GM18868 (cell line): ENCODE measurements at regions not wholly inside any gene's neighbourhood (a gene's known extent, or its start where the extent isn't known, plus 50 kb on each side); places are given as distances from the start of the nearest gene placed in this dataset.

ENCODE experiments used
- ATAC-seq: cut with Tn5 transposase; IDR thresholded peaks from one replicate; pipeline ENCODE4 v1.9.1; 2021; ENCODE audit warnings: mild to moderate bottlenecking, moderate library complexity; ENCODE audit not compliant: unreplicated experiment

- ATAC-seq, result no peak
Observed at GRCh38 chr2:137729305-137729704, 235.0 kb upstream of the HNMT start.

- ATAC-seq, result no peak
Observed at GRCh38 chr2:137737559-137737958, 226.7 kb upstream of the HNMT start.

- ATAC-seq, result no peak
Observed at GRCh38 chr2:137741784-137742362, 222.4 kb upstream of the HNMT start.

- ATAC-seq, result no peak
Observed at GRCh38 chr2:137747509-137747908, 216.8 kb upstream of the HNMT start.

- ATAC-seq, result no peak
Observed at GRCh38 chr2:137748533-137748932, 215.7 kb upstream of the HNMT start.

GRCh38 chr2:137764646-137765045 lies 199.6 kb upstream of the HNMT start:
- ATAC-seq, result no peak

- ATAC-seq, result no peak
Observed at GRCh38 chr2:137769406-137769805, 194.9 kb upstream of the HNMT start.

GRCh38 chr2:137770166-137770565 lies 194.1 kb upstream of the HNMT start:
- no peak for ATAC-seq

- ATAC-seq, result peak; percentile 62
Observed at GRCh38 chr2:137771064-137771463, 193.2 kb upstream of the HNMT start.

GRCh38 chr2:137772451-137772850 lies 191.8 kb upstream of the HNMT start:
- no peak for ATAC-seq

- ATAC-seq, result no peak
Observed at GRCh38 chr2:137775529-137775928, 188.7 kb upstream of the HNMT start.

GRCh38 chr2:137776697-137777096 lies 187.6 kb upstream of the HNMT start:
- peak; percentile 63 for ATAC-seq

- ATAC-seq, result peak; percentile 88
Observed at GRCh38 chr2:137797641-137798040, 166.6 kb upstream of the HNMT start.

GRCh38 chr2:137799600-137799999 lies 164.7 kb upstream of the HNMT start:
- ATAC-seq, result no peak

- no peak for ATAC-seq
Observed at GRCh38 chr2:137800386-137800785, 163.9 kb upstream of the HNMT start.

- ATAC-seq, result no peak
Observed at GRCh38 chr2:137801228-137801627, 163.0 kb upstream of the HNMT start.

- ATAC-seq, result no peak
Observed at GRCh38 chr2:137802038-137802437, 162.2 kb upstream of the HNMT start.

- ATAC-seq, result no peak
Observed at GRCh38 chr2:137806068-137806805, 158.0 kb upstream of the HNMT start.

- no peak for ATAC-seq
Observed at GRCh38 chr2:137809252-137809651, 155.0 kb upstream of the HNMT start.

GRCh38 chr2:137809837-137810236 lies 154.4 kb upstream of the HNMT start:
- ATAC-seq, result no peak

GRCh38 chr2:137812517-137812916 lies 151.8 kb upstream of the HNMT start:
- ATAC-seq, result no peak

- ATAC-seq, result no peak
Observed at GRCh38 chr2:137813176-137813575, 151.1 kb upstream of the HNMT start.

- ATAC-seq, result no peak
Observed at GRCh38 chr2:137817058-137817457, 147.2 kb upstream of the HNMT start.
